GM18909 (cell line): ENCODE measurements at regions not wholly inside any gene's neighbourhood (a gene's known extent, or its start where the extent isn't known, plus 50 kb on each side); places are given as distances from the start of the nearest gene placed in this dataset.
"Not testable (repeated sequence)": the region's sequence is repeated elsewhere in the genome, so short reads cannot be mapped to it uniquely, and the experiment has no call there.

ENCODE experiments used
- ATAC-seq: cut with Tn5 transposase; IDR thresholded peaks from one replicate; pipeline ENCODE4 v1.9.1; 2021; ENCODE audit warnings: mild to moderate bottlenecking; ENCODE audit not compliant: unreplicated experiment, poor library complexity

GRCh38 chr2:64742678-64743077 is 89.0 kb upstream of the SERTAD2 start:
- ATAC-seq = no peak

GRCh38 chr2:64743739-64744330 is 90.1 kb upstream of the SERTAD2 start:
- ATAC-seq = no peak

- no peak for ATAC-seq
Measured at GRCh38 chr2:64745562-64745961, 91.8 kb upstream of the SERTAD2 start.

GRCh38 chr2:64747690-64748091 is 94.0 kb upstream of the SERTAD2 start:
- not testable (repeated sequence) for ATAC-seq

- ATAC-seq = no peak
Measured at GRCh38 chr2:64748147-64748546, 94.4 kb upstream of the SERTAD2 start.

- ATAC-seq = no peak
Measured at GRCh38 chr2:64748561-64748960, 94.8 kb upstream of the SERTAD2 start.

- ATAC-seq = no peak
Measured at GRCh38 chr2:64749446-64749845, 95.7 kb upstream of the SERTAD2 start.

- ATAC-seq = no peak
Measured at GRCh38 chr2:64750001-64750816, 96.5 kb upstream of the SERTAD2 start.

GRCh38 chr2:64750817-64751285 is 97.1 kb upstream of the SERTAD2 start:
- ATAC-seq = peak; percentile 89

- ATAC-seq = peak; percentile 86
Measured at GRCh38 chr2:64751286-64752260, 97.9 kb upstream of the SERTAD2 start.

GRCh38 chr2:64753399-64753798 is 99.7 kb upstream of the SERTAD2 start:
- ATAC-seq = no peak

GRCh38 chr2:64754570-64754969 is 100.9 kb upstream of the SERTAD2 start:
- no peak for ATAC-seq

- no peak for ATAC-seq
Measured at GRCh38 chr2:64757126-64757525, 103.4 kb upstream of the SERTAD2 start.

- no peak for ATAC-seq
Measured at GRCh38 chr2:64760128-64760527, 106.4 kb upstream of the SERTAD2 start.

GRCh38 chr2:64762301-64762997 is 108.7 kb upstream of the SERTAD2 start:
- ATAC-seq = no peak

- no peak for ATAC-seq
Measured at GRCh38 chr2:64763126-64763525, 109.4 kb upstream of the SERTAD2 start.

- ATAC-seq = no peak
Measured at GRCh38 chr2:64765160-64765805, 111.6 kb upstream of the SERTAD2 start.

- peak; percentile 43 for ATAC-seq
Measured at GRCh38 chr2:64766841-64767669, 113.3 kb upstream of the SERTAD2 start.
